HUDEP-2 (cell line): ENCODE measurements at regions not wholly inside any gene's neighbourhood (a gene's known extent, or its start where the extent isn't known, plus 50 kb on each side); places are given as distances from the start of the nearest gene placed in this dataset.
A peak's percentile ranks its signal among the peaks of the same experiment; 100 is the strongest.
"Not testable (repeated sequence)": the region's sequence is repeated elsewhere in the genome, so short reads cannot be mapped to it uniquely, and the experiment has no call there.

Experiments used
- DNase-seq, 76 experiments: peaks; one replicate each; lab custom pipeline; 2025; ENCODE audit not compliant: unreplicated experiment in 76 of 76; lab: John Stamatoyannopoulos, UW

GRCh38 chr2:36302911-36303310, 52.7 kb upstream of the CRIM1 start:
- no peak for DNase-seq

DNA sequence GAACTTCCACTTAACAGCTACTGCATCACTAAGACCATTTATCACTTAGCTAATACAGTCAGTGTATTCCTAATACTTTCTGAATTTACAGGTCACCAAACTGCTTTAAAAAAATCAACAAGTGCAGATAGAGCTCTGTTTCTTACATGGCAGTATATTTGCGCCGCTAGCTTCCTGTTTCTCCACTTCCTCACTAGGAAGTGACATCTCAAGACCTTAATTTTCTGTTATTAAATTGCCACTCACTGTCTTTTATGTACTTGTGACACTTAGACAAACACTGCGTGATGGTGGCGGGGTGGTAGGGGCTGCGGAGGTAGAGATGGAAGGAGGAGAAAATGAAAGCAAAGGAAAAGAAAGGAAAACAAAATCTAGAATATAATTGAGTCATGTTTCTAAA, 53.7 kb upstream of the CRIM1 start:
- no peak for DNase-seq

DNA sequence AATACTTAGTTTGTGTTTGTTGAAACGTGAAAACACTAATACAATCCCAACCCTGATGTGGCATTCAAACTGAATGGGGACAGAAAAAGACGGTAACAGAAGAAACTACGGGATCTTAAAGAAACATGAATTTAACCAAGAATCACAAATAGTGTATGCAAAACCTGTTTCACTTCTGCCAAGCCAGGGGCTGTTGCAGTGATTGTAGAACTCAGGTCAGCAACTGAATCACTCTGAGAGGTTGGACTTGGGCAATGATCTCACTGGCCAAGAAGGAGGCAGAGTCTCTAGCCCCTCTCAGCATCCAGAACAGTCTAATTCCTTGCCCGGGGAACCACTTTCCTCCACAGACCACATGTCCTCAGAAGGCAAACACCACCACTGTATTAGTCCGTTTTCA, 54.9 kb upstream of the CRIM1 start:
- no peak for DNase-seq

- DNase-seq = no peak
Observed at GRCh38 chr2:36296798-36297197, 58.8 kb upstream of the CRIM1 start.

DNA sequence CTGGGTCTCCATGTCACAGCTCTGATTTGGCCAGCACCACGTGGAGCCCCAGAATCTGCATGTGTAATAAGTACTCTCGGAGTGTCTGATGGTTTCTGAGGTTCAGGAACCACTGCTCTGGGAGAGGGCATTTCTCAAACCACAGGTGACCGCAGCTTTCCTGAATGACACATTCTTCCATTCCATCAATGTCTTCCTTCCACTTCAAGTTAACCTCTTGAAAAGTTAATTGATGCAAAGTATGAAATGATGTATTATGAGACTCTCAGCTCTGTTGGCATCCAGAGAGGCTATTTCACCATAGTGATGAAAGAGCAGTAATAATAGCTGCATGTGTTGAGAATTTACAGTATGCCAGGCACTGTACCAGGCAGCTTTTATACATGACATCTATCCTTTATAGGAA, 61.3 kb upstream of the CRIM1 start:
- DNase-seq = no peak

GRCh38 chr2:36290306-36290856, 65.2 kb upstream of the CRIM1 start:
- DNase-seq = no peak

DNA sequence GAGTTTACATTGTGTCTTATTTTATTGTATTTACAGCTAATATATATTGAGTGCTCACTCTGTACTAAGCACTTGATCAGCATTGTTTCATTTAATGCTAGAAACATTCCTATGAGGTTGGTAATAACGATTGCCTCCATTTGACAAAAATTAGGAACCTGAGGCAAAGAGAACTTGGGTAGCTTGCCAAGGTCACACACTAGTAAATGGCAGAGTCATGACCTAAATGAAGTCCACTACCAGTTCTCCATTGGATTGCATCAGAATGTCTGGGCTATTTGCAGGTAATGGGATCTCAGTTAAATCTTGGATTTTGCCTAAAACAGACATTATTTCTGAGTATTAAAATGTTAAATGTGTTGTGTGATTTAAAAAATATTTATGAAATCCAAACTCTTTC, 65.8 kb upstream of the CRIM1 start:
- DNase-seq = no peak

DNA sequence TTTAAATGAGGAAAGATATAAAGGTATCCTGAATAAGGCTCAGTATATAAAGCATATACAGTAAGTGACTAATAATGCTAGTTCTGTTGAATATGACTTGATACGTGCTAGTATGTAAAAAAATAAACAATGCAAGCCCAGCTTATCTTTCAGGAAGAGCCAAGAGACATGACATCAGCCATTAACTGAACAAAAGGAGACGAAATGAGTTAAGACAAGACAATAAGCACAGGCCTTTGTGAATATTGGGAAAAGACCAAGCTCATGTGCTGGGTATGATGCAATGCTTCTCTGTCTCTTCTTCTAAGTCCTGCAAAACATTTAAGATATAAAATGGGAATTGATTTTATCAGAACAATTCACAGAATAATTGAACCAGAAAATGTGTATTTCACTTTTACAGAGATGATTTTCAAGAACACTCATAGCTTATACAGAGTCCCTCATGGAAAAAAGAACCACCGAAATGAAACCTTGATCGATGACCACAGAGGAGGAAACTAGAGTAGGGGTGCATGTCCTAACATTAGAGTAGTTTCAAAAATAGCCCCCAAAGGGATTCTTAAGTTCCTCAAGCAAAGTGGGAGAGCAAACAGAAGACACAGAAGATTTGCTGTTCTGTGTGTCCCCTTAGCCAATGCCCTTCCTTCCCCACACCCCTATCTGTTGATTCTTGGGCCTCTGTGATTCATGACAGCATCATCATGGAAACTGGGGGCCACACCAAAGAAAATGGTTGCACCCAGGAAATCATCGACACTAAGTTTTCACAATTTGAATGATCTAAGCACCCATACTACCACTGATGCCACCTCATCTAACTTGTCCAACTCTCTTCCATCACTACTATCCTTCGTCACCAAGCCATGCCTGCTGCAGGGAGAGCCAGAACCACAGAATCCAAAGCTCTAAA, 68.0 kb upstream of the CRIM1 start:
- DNase-seq = no peak

GRCh38 chr2:36279506-36279905, 76.1 kb upstream of the CRIM1 start:
- DNase-seq = not testable (repeated sequence)

- no peak for DNase-seq
Observed at GRCh38 chr2:36277881-36278523, 77.6 kb upstream of the CRIM1 start.

- no peak for DNase-seq
Observed at GRCh38 chr2:36277146-36277808, 78.3 kb upstream of the CRIM1 start.

DNA sequence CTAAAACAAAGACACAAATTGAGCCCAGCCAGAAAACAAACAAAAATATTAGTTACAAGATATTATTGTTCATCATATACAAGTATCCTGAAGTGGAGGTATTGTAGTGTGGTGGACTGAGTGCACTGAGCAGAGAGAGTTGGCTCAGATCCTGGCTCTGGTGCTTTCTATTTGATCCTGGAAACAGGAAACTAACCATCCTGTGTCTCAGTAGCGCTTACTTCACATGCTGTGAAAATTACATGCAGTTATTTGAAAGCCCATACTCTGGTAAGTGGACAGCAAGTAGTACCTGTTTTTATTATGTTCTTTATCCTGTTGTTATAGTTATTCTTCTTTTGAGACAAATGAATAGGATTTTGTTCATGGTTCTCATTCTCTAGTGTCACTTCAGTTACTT, 84.3 kb upstream of the CRIM1 start:
- no peak for DNase-seq

GRCh38 chr2:36270758-36271157, 84.8 kb upstream of the CRIM1 start:
- no peak for DNase-seq

DNA sequence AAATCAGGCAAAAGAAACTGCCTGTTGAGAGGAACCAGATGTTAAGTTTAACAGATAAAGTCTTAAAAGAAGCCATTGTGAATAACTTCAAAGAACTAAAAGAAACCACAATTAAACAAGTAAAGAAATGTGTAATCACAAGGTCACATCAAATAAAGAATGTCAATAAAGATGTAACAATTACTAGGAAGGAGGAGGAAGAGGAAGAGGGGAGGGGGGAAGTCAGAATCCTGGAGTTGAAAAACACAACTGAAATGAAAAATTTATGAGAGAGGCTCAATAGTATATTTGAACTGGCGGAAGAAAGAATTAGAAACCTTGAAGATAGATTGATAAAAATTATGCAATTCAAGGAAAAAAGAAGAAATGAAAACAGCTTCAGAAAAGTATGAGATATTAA, 88.4 kb upstream of the CRIM1 start:
- no peak for DNase-seq

- peak in 1 of 76 experiments; percentile 2 for DNase-seq
Observed at GRCh38 chr2:36266536-36267121, 88.9 kb upstream of the CRIM1 start.

DNA sequence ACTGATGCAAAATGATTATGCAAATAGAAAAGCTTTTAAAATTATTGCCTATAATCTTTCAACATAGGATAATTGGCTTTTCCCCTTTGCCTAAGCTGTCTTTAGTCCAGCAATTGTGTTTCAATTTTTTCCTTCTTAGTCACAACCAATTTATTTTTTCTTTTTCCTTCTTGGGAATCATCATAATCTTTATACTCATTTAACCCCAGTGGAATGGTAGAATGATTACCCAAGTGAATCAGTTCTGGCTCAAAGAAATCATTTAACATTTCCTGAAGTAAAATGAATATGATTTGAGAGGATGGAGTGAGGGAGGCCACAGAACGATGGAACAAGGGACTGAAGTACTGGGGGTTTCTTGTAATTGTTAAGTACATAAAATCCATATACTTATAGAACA, 93.0 kb upstream of the CRIM1 start:
- no peak for DNase-seq

- DNase-seq = no peak
Observed at GRCh38 chr2:36255863-36256262, 99.7 kb upstream of the CRIM1 start.

- no peak for DNase-seq
Observed at GRCh38 chr2:36253086-36253485, 102.5 kb upstream of the CRIM1 start.

DNA sequence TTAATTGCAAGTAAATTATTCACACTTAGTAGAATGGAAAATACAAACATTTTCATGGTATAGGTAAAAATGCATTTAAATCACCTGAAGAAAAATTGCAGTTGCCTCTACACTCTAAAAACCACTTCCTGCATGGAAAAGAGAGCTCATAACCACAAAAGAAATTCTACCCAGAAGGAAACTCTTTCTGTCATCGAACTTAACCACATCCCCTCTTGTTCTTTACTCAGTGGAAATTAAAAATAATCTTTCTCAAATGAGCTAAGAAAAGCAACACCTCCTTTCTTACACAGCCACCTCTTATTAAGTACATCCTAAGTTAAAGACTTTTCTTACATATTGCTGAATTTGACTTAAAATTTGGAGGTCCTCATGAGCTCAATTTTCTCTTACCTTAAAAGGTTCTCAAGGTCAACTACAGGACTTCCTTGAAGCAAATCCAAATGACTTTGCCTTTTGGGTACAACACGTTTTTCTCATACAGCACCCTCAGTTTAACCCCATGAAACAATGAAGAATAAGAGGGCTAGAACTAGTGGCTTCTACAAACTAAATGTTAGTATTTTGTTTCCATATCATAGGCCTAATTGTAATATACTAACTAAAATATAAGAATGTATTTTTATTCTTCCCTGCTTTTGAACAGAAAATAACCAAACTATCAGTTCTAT, 109.1 kb upstream of the CRIM1 start:
- no peak for DNase-seq

GRCh38 chr2:36245651-36246050, 109.9 kb upstream of the CRIM1 start:
- DNase-seq = no peak
